ENCODE measurements at regions not wholly inside any gene's neighbourhood (a gene's known extent, or its start where the extent isn't known, plus 50 kb on each side); places are given as distances from the start of the nearest gene placed in this dataset.

DNA sequence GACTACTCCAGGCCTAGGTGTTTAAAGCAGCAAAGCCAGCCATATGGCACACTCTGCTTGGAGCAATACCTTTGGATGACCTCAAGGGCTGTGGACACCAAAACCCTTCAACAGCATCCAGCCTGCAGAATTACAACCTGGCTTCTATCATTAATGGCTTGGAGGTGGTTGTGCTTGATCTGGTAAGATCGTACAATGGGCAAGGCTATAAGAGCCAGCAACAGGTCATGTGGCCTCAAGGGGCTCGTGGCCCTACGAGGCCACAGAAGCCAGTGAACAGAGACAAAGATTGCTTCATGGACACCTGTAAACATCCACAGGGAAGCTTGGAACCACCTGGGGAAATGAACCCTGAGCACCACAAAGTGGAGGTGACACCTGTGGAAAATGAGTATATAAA is 657.3 kb downstream of the BCL11B start:
- H3K36me3 ChIP-seq (ENCODE audit: control insufficient read depth in 2 of 2, extremely low read depth in 1 of 2, insufficient read depth in 2 of 2, low read length in 2 of 2), result no peaks in the 10 kb centered on the region
- DNase-seq (ENCODE audit: low read depth, low spot score), result no peak
- H2AFZ ChIP-seq (ENCODE audit: low read depth, low read length), result no peak overlapping the region
- H4K20me1 ChIP-seq (replicated peaks; ENCODE audit: control insufficient read depth, extremely low read depth, insufficient read depth, low read length), result no peaks in the 10 kb centered on the region
- H3K4me2 ChIP-seq (ENCODE audit: insufficient read depth, low read length), result no peak overlapping the region
- H3K9me1 ChIP-seq (replicated peaks; ENCODE audit: control insufficient read depth, extremely low read depth, insufficient read depth, low read length), result no peaks in the 10 kb centered on the region
- H3K79me2 ChIP-seq (ENCODE audit: control insufficient read depth, insufficient read depth, low read length), result no peaks in the 10 kb centered on the region
- dilution Hi-C loops (cut with MboI; ENCODE audit: extremely low pct_ligation_motif_present, low sequenced_read_pairs) (no loop called here), intact Hi-C loops (cut with micrococcal nuclease) (no loop called here)
- H3K27me3 ChIP-seq (ENCODE audit: control insufficient read depth in 2 of 2, insufficient read depth in 2 of 2, low read length in 2 of 2), result no peaks in the 10 kb centered on the region
- POLR2A ChIA-PET, result no interaction called here
- FAIRE-seq, result no peak
- no peaks in the 10 kb centered on the region for H3K4me1 ChIP-seq (ENCODE audit: control insufficient read depth, extremely low read depth, insufficient read depth, low read length)
- H3K9me3 ChIP-seq (replicated peaks; ENCODE audit: control insufficient read depth, insufficient read depth, low read length), result peaks cover 3% of the 10 kb centered on the region
- no peak overlapping the region for H3K9ac ChIP-seq (replicated peaks; ENCODE audit: extremely low read depth, insufficient read depth, low read length)
- no TSS peak for BruUV-seq (replicated peaks)
- no peak overlapping the region for H3K27ac ChIP-seq (ENCODE audit: insufficient read depth, low read depth, low read length)
- CTCF ChIA-PET, result no interaction called here
- TF ChIP-seq, protein P1, sequence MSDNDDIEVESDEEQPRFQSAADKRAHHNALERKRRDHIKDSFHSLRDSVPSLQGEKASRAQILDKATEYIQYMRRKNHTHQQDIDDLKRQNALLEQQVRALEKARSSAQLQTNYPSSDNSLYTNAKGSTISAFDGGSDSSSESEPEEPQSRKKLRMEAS (IDR thresholded peaks at IDR 0.05; ENCODE audit: insufficient read depth, insufficient read length), result no peak
- TF ChIP-seq, protein P2, sequence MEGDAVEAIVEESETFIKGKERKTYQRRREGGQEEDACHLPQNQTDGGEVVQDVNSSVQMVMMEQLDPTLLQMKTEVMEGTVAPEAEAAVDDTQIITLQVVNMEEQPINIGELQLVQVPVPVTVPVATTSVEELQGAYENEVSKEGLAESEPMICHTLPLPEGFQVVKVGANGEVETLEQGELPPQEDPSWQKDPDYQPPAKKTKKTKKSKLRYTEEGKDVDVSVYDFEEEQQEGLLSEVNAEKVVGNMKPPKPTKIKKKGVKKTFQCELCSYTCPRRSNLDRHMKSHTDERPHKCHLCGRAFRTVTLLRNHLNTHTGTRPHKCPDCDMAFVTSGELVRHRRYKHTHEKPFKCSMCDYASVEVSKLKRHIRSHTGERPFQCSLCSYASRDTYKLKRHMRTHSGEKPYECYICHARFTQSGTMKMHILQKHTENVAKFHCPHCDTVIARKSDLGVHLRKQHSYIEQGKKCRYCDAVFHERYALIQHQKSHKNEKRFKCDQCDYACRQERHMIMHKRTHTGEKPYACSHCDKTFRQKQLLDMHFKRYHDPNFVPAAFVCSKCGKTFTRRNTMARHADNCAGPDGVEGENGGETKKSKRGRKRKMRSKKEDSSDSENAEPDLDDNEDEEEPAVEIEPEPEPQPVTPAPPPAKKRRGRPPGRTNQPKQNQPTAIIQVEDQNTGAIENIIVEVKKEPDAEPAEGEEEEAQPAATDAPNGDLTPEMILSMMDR (IDR thresholded peaks at IDR 0.05; ENCODE audit: extremely low read depth in 1 of 2, insufficient read depth in 1 of 2, low read depth in 1 of 2, low read length in 2 of 2), result no peak
- no peak for TF ChIP-seq EZH2 (IDR thresholded peaks at IDR 0.05; ENCODE audit: borderline replicate concordance, low read depth, low read length, severe bottlenecking)
- no peak for TF ChIP-seq JUN (IDR thresholded peaks at IDR 0.05; ENCODE audit: borderline replicate concordance, insufficient read depth, insufficient read length, low read depth)
- no peak for TF ChIP-seq POLR2AphosphoS5 (IDR thresholded peaks at IDR 0.05; ENCODE audit: insufficient read depth, low read depth, low read length)
- TF ChIP-seq GATA2 (IDR thresholded peaks at IDR 0.05; ENCODE audit: insufficient read depth, insufficient read length, low read depth, low read length), result no peak
- no peak for TF ChIP-seq MYC (IDR thresholded peaks at IDR 0.05; ENCODE audit: low read depth, low read length)
- H3K4me3 ChIP-seq (replicated peaks in 1 of 3; ENCODE audit: insufficient read depth in 1 of 3, low read depth in 1 of 3, low read length in 3 of 3), result no peak overlapping the region
